ENCODE measurements at regions not wholly inside any gene's neighbourhood (a gene's known extent, or its start where the extent isn't known, plus 50 kb on each side); places are given as distances from the start of the nearest gene placed in this dataset.

GRCh38 chr2:75344146-75344545, 144.8 kb upstream of the TACR1 start:
- no peaks in the 10 kb centered on the region for H3K36me3 ChIP-seq (ENCODE audit: control insufficient read depth, insufficient read depth, low read length)
- no peaks in the 10 kb centered on the region; the same call in 1 of the 2 replicates for H3K27me3 ChIP-seq (ENCODE audit: control insufficient read depth, insufficient read depth, low read length)
- no peak overlapping the region for H3K4me3 ChIP-seq (ENCODE audit: low read depth, low read length)
- H3K9ac ChIP-seq (ENCODE audit: low read length) = no peak overlapping the region
- H3K27ac ChIP-seq (ENCODE audit: low read depth, low read length) = no peak overlapping the region
- H3K9me3 ChIP-seq (ENCODE audit: control insufficient read depth, insufficient read depth, low read depth, low read length) = no peaks in the 10 kb centered on the region
- peaks cover 18% of the 10 kb centered on the region for H3K4me1 ChIP-seq (ENCODE audit: control insufficient read depth, insufficient read depth, low read length)

- Histone ChIP-seq H3K27me3 (ENCODE audit: control insufficient read depth, insufficient read depth, low read length) (no peaks in the 10 kb centered on the region; the same call in 1 of the 2 replicates), H3K36me3 (ENCODE audit: control insufficient read depth, insufficient read depth, low read length) (no peaks in the 10 kb centered on the region), H3K9ac (ENCODE audit: low read length) (no peak overlapping the region), H3K4me3 (ENCODE audit: low read depth, low read length) (no peak overlapping the region), H3K9me3 (ENCODE audit: control insufficient read depth, insufficient read depth, low read depth, low read length) (no peaks in the 10 kb centered on the region), H3K4me1 (ENCODE audit: control insufficient read depth, insufficient read depth, low read length) (peaks cover 18% of the 10 kb centered on the region), H3K27ac (ENCODE audit: low read depth, low read length) (no peak overlapping the region)
Measured at GRCh38 chr2:75342504-75343175, 143.3 kb upstream of the TACR1 start.

- no peak overlapping the region for H3K4me3 ChIP-seq (ENCODE audit: low read depth, low read length)
- no peaks in the 10 kb centered on the region for H3K27me3 ChIP-seq (ENCODE audit: control insufficient read depth, insufficient read depth, low read length)
- H3K9me3 ChIP-seq (ENCODE audit: control insufficient read depth, insufficient read depth, low read depth, low read length) = no peaks in the 10 kb centered on the region
Measured at GRCh38 chr2:75340560-75340959, 141.2 kb upstream of the TACR1 start.

GRCh38 chr2:75338461-75338860, 139.1 kb upstream of the TACR1 start:
- H3K9me3 ChIP-seq (ENCODE audit: control insufficient read depth, insufficient read depth, low read depth, low read length) = no peaks in the 10 kb centered on the region

More at GRCh38 chr2:75340560-75340959, 141.2 kb upstream of the TACR1 start:
- H3K27ac ChIP-seq (ENCODE audit: low read depth, low read length) = no peak overlapping the region
- H3K4me1 ChIP-seq (ENCODE audit: control insufficient read depth, insufficient read depth, low read length) = peaks cover 18% of the 10 kb centered on the region
- no peaks in the 10 kb centered on the region for H3K36me3 ChIP-seq (ENCODE audit: control insufficient read depth, insufficient read depth, low read length)
- no peak overlapping the region for H3K9ac ChIP-seq (ENCODE audit: low read length)

GRCh38 chr2:75337619-75338018, 138.3 kb upstream of the TACR1 start:
- Histone ChIP-seq H3K36me3 (ENCODE audit: control insufficient read depth, insufficient read depth, low read length) (no peaks in the 10 kb centered on the region), H3K4me1 (ENCODE audit: control insufficient read depth, insufficient read depth, low read length) (no peaks in the 10 kb centered on the region; the same call in 1 of the 2 replicates), H3K27me3 (ENCODE audit: control insufficient read depth, insufficient read depth, low read length) (no peaks in the 10 kb centered on the region), H3K4me3 (ENCODE audit: low read depth, low read length) (no peak overlapping the region), H3K27ac (ENCODE audit: low read depth, low read length) (no peak overlapping the region), H3K9ac (ENCODE audit: low read length) (no peak overlapping the region), H3K9me3 (ENCODE audit: control insufficient read depth, insufficient read depth, low read depth, low read length) (no peaks in the 10 kb centered on the region)

More at GRCh38 chr2:75338461-75338860, 139.1 kb upstream of the TACR1 start:
- H3K4me1 ChIP-seq (ENCODE audit: control insufficient read depth, insufficient read depth, low read length) = peaks cover 2% of the 10 kb centered on the region; the same call in 1 of the 2 replicates
- no peak overlapping the region for H3K9ac ChIP-seq (ENCODE audit: low read length)
- no peak overlapping the region for H3K27ac ChIP-seq (ENCODE audit: low read depth, low read length)
- no peak overlapping the region for H3K4me3 ChIP-seq (ENCODE audit: low read depth, low read length)
- no peaks in the 10 kb centered on the region for H3K36me3 ChIP-seq (ENCODE audit: control insufficient read depth, insufficient read depth, low read length)
- no peaks in the 10 kb centered on the region for H3K27me3 ChIP-seq (ENCODE audit: control insufficient read depth, insufficient read depth, low read length)

- Histone ChIP-seq H3K4me3 (ENCODE audit: low read depth, low read length) (no peak overlapping the region), H3K4me1 (ENCODE audit: control insufficient read depth, insufficient read depth, low read length) (no peaks in the 10 kb centered on the region; the same call in 1 of the 2 replicates), H3K36me3 (ENCODE audit: control insufficient read depth, insufficient read depth, low read length) (no peaks in the 10 kb centered on the region), H3K27me3 (ENCODE audit: control insufficient read depth, insufficient read depth, low read length) (no peaks in the 10 kb centered on the region), H3K9me3 (ENCODE audit: control insufficient read depth, insufficient read depth, low read depth, low read length) (no peaks in the 10 kb centered on the region), H3K27ac (ENCODE audit: low read depth, low read length) (no peak overlapping the region), H3K9ac (ENCODE audit: low read length) (no peak overlapping the region)
Measured at GRCh38 chr2:75337016-75337415, 137.7 kb upstream of the TACR1 start.

- Histone ChIP-seq H3K36me3 (ENCODE audit: control insufficient read depth, insufficient read depth, low read length) (no peaks in the 10 kb centered on the region), H3K27me3 (ENCODE audit: control insufficient read depth, insufficient read depth, low read length) (no peaks in the 10 kb centered on the region), H3K9ac (ENCODE audit: low read length) (no peak overlapping the region), H3K4me1 (ENCODE audit: control insufficient read depth, insufficient read depth, low read length) (no peaks in the 10 kb centered on the region; the same call in 1 of the 2 replicates), H3K9me3 (ENCODE audit: control insufficient read depth, insufficient read depth, low read depth, low read length) (no peaks in the 10 kb centered on the region), H3K4me3 (ENCODE audit: low read depth, low read length) (no peak overlapping the region), H3K27ac (ENCODE audit: low read depth, low read length) (no peak overlapping the region)
Measured at GRCh38 chr2:75336451-75336850, 137.1 kb upstream of the TACR1 start.

- H3K4me3 ChIP-seq (ENCODE audit: low read depth, low read length) = no peak overlapping the region
- H3K36me3 ChIP-seq (ENCODE audit: control insufficient read depth, insufficient read depth, low read length) = no peaks in the 10 kb centered on the region
- no peaks in the 10 kb centered on the region for H3K4me1 ChIP-seq (ENCODE audit: control insufficient read depth, insufficient read depth, low read length)
- H3K27me3 ChIP-seq (ENCODE audit: control insufficient read depth, insufficient read depth, low read length) = no peaks in the 10 kb centered on the region
- H3K27ac ChIP-seq (ENCODE audit: low read depth, low read length) = no peak overlapping the region
- no peaks in the 10 kb centered on the region for H3K9me3 ChIP-seq (ENCODE audit: control insufficient read depth, insufficient read depth, low read depth, low read length)
- H3K9ac ChIP-seq (ENCODE audit: low read length) = no peak overlapping the region
Measured at GRCh38 chr2:75334076-75334475, 134.8 kb upstream of the TACR1 start.

- Histone ChIP-seq H3K4me3 (ENCODE audit: low read depth, low read length) (no peak overlapping the region), H3K9me3 (ENCODE audit: control insufficient read depth, insufficient read depth, low read depth, low read length) (no peaks in the 10 kb centered on the region), H3K4me1 (ENCODE audit: control insufficient read depth, insufficient read depth, low read length) (no peaks in the 10 kb centered on the region), H3K27ac (ENCODE audit: low read depth, low read length) (no peak overlapping the region), H3K36me3 (ENCODE audit: control insufficient read depth, insufficient read depth, low read length) (no peaks in the 10 kb centered on the region), H3K27me3 (ENCODE audit: control insufficient read depth, insufficient read depth, low read length) (no peaks in the 10 kb centered on the region), H3K9ac (ENCODE audit: low read length) (no peak overlapping the region)
Measured at GRCh38 chr2:75333646-75334045, 134.3 kb upstream of the TACR1 start.

- Histone ChIP-seq H3K9me3 (ENCODE audit: control insufficient read depth, insufficient read depth, low read depth, low read length) (no peaks in the 10 kb centered on the region), H3K27me3 (ENCODE audit: control insufficient read depth, insufficient read depth, low read length) (no peaks in the 10 kb centered on the region), H3K9ac (ENCODE audit: low read length) (no peak overlapping the region), H3K27ac (ENCODE audit: low read depth, low read length) (no peak overlapping the region), H3K4me3 (ENCODE audit: low read depth, low read length) (no peak overlapping the region), H3K4me1 (ENCODE audit: control insufficient read depth, insufficient read depth, low read length) (peaks cover 28% of the 10 kb centered on the region), H3K36me3 (ENCODE audit: control insufficient read depth, insufficient read depth, low read length) (no peaks in the 10 kb centered on the region)
Measured at GRCh38 chr2:75328156-75328555, 128.8 kb upstream of the TACR1 start.

GRCh38 chr2:75327334-75327733, 128.0 kb upstream of the TACR1 start:
- Histone ChIP-seq H3K27ac (ENCODE audit: low read depth, low read length) (no peak overlapping the region), H3K9me3 (ENCODE audit: control insufficient read depth, insufficient read depth, low read depth, low read length) (no peaks in the 10 kb centered on the region), H3K4me3 (ENCODE audit: low read depth, low read length) (no peak overlapping the region), H3K27me3 (ENCODE audit: control insufficient read depth, insufficient read depth, low read length) (no peaks in the 10 kb centered on the region), H3K4me1 (ENCODE audit: control insufficient read depth, insufficient read depth, low read length) (peaks cover 28% of the 10 kb centered on the region), H3K9ac (ENCODE audit: low read length) (no peak overlapping the region), H3K36me3 (ENCODE audit: control insufficient read depth, insufficient read depth, low read length) (no peaks in the 10 kb centered on the region)

Measured in HUES6 (cell line).